HEK293 (cell line): ENCODE measurements at regions not wholly inside any gene's neighbourhood (a gene's known extent, or its start where the extent isn't known, plus 50 kb on each side); places are given as distances from the start of the nearest gene placed in this dataset.

Experiments
- BCL11A ChIP-seq: fragments of 450-650 bp; formaldehyde crosslinking; IDR thresholded peaks from 2 replicates; pipeline ENCODE4 v1.5.1; 2016; ENCODE audit warnings: low read depth, missing biosample characterization, missing genetic modification characterization
- KLF7 ChIP-seq: fragments of 450-650 bp; formaldehyde crosslinking; IDR thresholded peaks from 2 replicates; pipeline ENCODE4 v1.5.1; 2016; ENCODE audit warnings: missing biosample characterization, missing genetic modification characterization, borderline replicate concordance
- MYNN ChIP-seq: fragments of 450-650 bp; formaldehyde crosslinking; IDR thresholded peaks from 2 replicates; pipeline ENCODE4 v1.5.1; 2016; ENCODE audit warnings: missing biosample characterization, missing genetic modification characterization, borderline replicate concordance
- SETDB1 ChIP-seq: IDR thresholded peaks from one replicate; pipeline ENCODE4 v1.6.1; 2017; ENCODE audit warnings: mild to moderate bottlenecking, low read length, moderate library complexity, mixed read lengths; ENCODE audit not compliant: insufficient read length
- ZNF146 ChIP-seq: fragments of 450-650 bp; formaldehyde crosslinking; IDR thresholded peaks from 2 replicates; pipeline ENCODE4 v1.5.1; 2016; ENCODE audit warnings: missing biosample characterization, missing genetic modification characterization
- ZNF274 ChIP-seq, 2 experiments: fragments of 200-500 bp in 1 of 2; fragments of 450-650 bp in 1 of 2; sonication (Bioruptor generic) in 1 of 2; formaldehyde crosslinking in 1 of 2; IDR thresholded peaks; 2 replicates each; pipeline versions ENCODE4 v1.5.1 to v1.6.1; 2014 to 2016; ENCODE audit warnings: borderline replicate concordance in 1 of 2, inconsistent platforms in 1 of 2, low read length in 1 of 2, missing biosample characterization in 1 of 2, missing genetic modification characterization in 1 of 2
- TF ChIP-seq, protein P1 (sequence below): fragments of 450-650 bp; formaldehyde crosslinking; IDR thresholded peaks from 2 replicates; pipeline ENCODE4 v1.5.1; 2016; ENCODE audit warnings: missing biosample characterization, missing genetic modification characterization
- TF ChIP-seq, protein P2 (sequence below): fragments of 450-650 bp; formaldehyde crosslinking; IDR thresholded peaks from 2 replicates; pipeline ENCODE4 v1.5.1; 2016; ENCODE audit warnings: missing biosample characterization, missing genetic modification characterization, low read depth
- TF ChIP-seq, protein P3 (sequence below): fragments of 450-650 bp; formaldehyde crosslinking; IDR thresholded peaks from 2 replicates; pipeline ENCODE4 v1.5.1; 2016; ENCODE audit warnings: missing biosample characterization, missing genetic modification characterization

DNA sequence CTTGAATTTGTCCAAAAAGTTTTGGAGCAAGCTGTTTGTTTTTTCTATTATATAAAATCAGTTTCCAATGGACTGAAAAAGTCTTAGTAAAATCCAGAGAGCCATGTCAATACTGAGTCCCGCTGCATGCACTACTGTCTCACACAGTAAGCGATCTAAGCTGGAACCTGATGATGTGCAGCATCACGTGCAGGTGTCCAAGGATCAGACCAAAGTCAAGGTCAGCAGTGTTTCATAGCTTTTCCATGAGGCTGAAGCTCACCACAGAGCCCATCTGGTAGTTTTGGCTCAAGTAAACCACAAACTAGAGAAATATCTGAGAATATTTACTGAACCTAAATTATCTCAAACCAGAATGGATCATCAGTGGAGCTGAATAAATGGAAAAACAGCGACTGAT lies 784.0 kb upstream of the SEMA6D start:
- TF ChIP-seq BCL11A, result no peak
- TF ChIP-seq MYNN, result no peak
- TF ChIP-seq, protein P1, sequence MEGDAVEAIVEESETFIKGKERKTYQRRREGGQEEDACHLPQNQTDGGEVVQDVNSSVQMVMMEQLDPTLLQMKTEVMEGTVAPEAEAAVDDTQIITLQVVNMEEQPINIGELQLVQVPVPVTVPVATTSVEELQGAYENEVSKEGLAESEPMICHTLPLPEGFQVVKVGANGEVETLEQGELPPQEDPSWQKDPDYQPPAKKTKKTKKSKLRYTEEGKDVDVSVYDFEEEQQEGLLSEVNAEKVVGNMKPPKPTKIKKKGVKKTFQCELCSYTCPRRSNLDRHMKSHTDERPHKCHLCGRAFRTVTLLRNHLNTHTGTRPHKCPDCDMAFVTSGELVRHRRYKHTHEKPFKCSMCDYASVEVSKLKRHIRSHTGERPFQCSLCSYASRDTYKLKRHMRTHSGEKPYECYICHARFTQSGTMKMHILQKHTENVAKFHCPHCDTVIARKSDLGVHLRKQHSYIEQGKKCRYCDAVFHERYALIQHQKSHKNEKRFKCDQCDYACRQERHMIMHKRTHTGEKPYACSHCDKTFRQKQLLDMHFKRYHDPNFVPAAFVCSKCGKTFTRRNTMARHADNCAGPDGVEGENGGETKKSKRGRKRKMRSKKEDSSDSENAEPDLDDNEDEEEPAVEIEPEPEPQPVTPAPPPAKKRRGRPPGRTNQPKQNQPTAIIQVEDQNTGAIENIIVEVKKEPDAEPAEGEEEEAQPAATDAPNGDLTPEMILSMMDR (tag by site-specific recombination), result no peak
- TF ChIP-seq KLF7 (tag by site-specific recombination), result no peak
- TF ChIP-seq, protein P2, sequence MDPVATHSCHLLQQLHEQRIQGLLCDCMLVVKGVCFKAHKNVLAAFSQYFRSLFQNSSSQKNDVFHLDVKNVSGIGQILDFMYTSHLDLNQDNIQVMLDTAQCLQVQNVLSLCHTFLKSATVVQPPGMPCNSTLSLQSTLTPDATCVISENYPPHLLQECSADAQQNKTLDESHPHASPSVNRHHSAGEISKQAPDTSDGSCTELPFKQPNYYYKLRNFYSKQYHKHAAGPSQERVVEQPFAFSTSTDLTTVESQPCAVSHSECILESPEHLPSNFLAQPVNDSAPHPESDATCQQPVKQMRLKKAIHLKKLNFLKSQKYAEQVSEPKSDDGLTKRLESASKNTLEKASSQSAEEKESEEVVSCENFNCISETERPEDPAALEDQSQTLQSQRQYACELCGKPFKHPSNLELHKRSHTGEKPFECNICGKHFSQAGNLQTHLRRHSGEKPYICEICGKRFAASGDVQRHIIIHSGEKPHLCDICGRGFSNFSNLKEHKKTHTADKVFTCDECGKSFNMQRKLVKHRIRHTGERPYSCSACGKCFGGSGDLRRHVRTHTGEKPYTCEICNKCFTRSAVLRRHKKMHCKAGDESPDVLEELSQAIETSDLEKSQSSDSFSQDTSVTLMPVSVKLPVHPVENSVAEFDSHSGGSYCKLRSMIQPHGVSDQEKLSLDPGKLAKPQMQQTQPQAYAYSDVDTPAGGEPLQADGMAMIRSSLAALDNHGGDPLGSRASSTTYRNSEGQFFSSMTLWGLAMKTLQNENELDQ, result no peak
- no peak for TF ChIP-seq ZNF274 (IDR thresholded peaks at IDR 0.05; ENCODE audit: low read length)
- no peak for TF ChIP-seq ZNF274 (tag by site-specific recombination; IDR thresholded peaks at IDR 0.05; ENCODE audit: borderline replicate concordance)
- TF ChIP-seq, protein P3, sequence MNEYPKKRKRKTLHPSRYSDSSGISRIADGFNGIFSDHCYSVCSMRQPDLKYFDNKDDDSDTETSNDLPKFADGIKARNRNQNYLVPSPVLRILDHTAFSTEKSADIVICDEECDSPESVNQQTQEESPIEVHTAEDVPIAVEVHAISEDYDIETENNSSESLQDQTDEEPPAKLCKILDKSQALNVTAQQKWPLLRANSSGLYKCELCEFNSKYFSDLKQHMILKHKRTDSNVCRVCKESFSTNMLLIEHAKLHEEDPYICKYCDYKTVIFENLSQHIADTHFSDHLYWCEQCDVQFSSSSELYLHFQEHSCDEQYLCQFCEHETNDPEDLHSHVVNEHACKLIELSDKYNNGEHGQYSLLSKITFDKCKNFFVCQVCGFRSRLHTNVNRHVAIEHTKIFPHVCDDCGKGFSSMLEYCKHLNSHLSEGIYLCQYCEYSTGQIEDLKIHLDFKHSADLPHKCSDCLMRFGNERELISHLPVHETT, result no peak
- no peak for TF ChIP-seq SETDB1
- TF ChIP-seq ZNF146 (tag by site-specific recombination), result no peak
